ENCODE measurements at regions not wholly inside any gene's neighbourhood (a gene's known extent, or its start where the extent isn't known, plus 50 kb on each side); places are given as distances from the start of the nearest gene placed in this dataset.
A peak's percentile ranks its signal among the peaks of the same experiment; 100 is the strongest.
"Not testable (repeated sequence)": the region's sequence is repeated elsewhere in the genome, so short reads cannot be mapped to it uniquely, and the experiment has no call there.

- CTCF ChIA-PET; POLR2A ChIA-PET; H3K4me3 ChIP-seq (ENCODE audit: low read depth, low read length); H3K36me3 ChIP-seq (ENCODE audit: control insufficient read depth in 2 of 2, insufficient read depth in 1 of 2, low read length in 2 of 2); H3K9me3 ChIP-seq (ENCODE audit: control insufficient read depth, insufficient read depth, low read depth, low read length); H3K27ac ChIP-seq (ENCODE audit: extremely low read depth, low read depth, low read length): not testable (repeated sequence)
- peaks cover 11% of the 10 kb centered on the region for H3K4me1 ChIP-seq (ENCODE audit: control insufficient read depth, insufficient read depth, low read length)
- peak; percentile 82 for TF ChIP-seq ZNF580 (tag by site-specific recombination; IDR thresholded peaks at IDR 0.05)
- TF ChIP-seq ZNF146 (tag by site-specific recombination; IDR thresholded peaks at IDR 0.05), result peak; percentile 89
- TF ChIP-seq ZNF280D (tag by site-specific recombination; IDR thresholded peaks at IDR 0.05), result 0 out of 2 replicates have a peak, but pooled peaks have one; percentile 27
Observed at GRCh38 chr5:143982957-143983356, 171.0 kb downstream of the HMHB1 start.

- Histone ChIP-seq H3K27ac (ENCODE audit: extremely low read depth, low read depth, low read length) (peak overlapping the region; percentile 57), H3K36me3 (ENCODE audit: control insufficient read depth in 2 of 2, insufficient read depth in 1 of 2, low read length in 2 of 2) (no peaks in the 10 kb centered on the region), H3K4me3 (ENCODE audit: low read depth, low read length) (no peak overlapping the region), H3K4me1 (ENCODE audit: control insufficient read depth, insufficient read depth, low read length) (peaks cover 11% of the 10 kb centered on the region), H3K9me3 (ENCODE audit: control insufficient read depth, insufficient read depth, low read depth, low read length) (no peaks in the 10 kb centered on the region)
- ChIA-PET POLR2A (no interaction called here), CTCF (interaction anchor here (0.7 kb wide), 1 partner anchor 18 kb away, joined by 7 read pairs; no protein-coding TSS in a partner anchor)
- no peak for TF ChIP-seq ZBTB8A (tag by site-specific recombination; IDR thresholded peaks at IDR 0.05)
- no peak for TF ChIP-seq ZBTB6 (tag by site-specific recombination; IDR thresholded peaks at IDR 0.05)
- no peak for TF ChIP-seq GLI2 (tag by site-specific recombination; IDR thresholded peaks at IDR 0.05; ENCODE audit: borderline replicate concordance, low read depth)
- TF ChIP-seq ZBTB17 (tag by site-specific recombination; IDR thresholded peaks at IDR 0.05), result peak; percentile 74
- no peak for TF ChIP-seq ZNF645 (tag by site-specific recombination; IDR thresholded peaks at IDR 0.05)
- no peak for TF ChIP-seq MZF1 (tag by site-specific recombination; IDR thresholded peaks at IDR 0.05; ENCODE audit: borderline replicate concordance)
- no peak for TF ChIP-seq ZNF302 (tag by site-specific recombination; IDR thresholded peaks at IDR 0.05; ENCODE audit: low read depth)
Observed at GRCh38 chr5:143985832-143986515, 174.0 kb downstream of the HMHB1 start.

- Histone ChIP-seq H3K27ac (ENCODE audit: extremely low read depth, low read depth, low read length) (peak overlapping the region; percentile 57), H3K4me3 (ENCODE audit: low read depth, low read length) (no peak overlapping the region), H3K36me3 (ENCODE audit: control insufficient read depth in 2 of 2, insufficient read depth in 1 of 2, low read length in 2 of 2) (no peaks in the 10 kb centered on the region), H3K9me3 (ENCODE audit: control insufficient read depth, insufficient read depth, low read depth, low read length) (no peaks in the 10 kb centered on the region), H3K4me1 (ENCODE audit: control insufficient read depth, insufficient read depth, low read length) (peaks cover 11% of the 10 kb centered on the region)
- ChIA-PET CTCF (no interaction called here), POLR2A (no interaction called here)
- TF ChIP-seq KLF17 (tag by site-specific recombination; IDR thresholded peaks at IDR 0.05) (no peak), ZEB2 (tag by site-specific recombination; IDR thresholded peaks at IDR 0.05) (no peak), GLIS1 (tag by site-specific recombination; IDR thresholded peaks at IDR 0.05) (no peak), ZNF580 (tag by site-specific recombination; IDR thresholded peaks at IDR 0.05) (peak; percentile 64; the same call in 1 of the 2 replicates), ZNF37A (tag by site-specific recombination; IDR thresholded peaks at IDR 0.05) (no peak), ZNF274 (IDR thresholded peaks at IDR 0.05; ENCODE audit: low read length) (no peak), ZNF274 (tag by site-specific recombination; IDR thresholded peaks at IDR 0.05; ENCODE audit: borderline replicate concordance) (no peak), FEZF1 (tag by site-specific recombination; IDR thresholded peaks at IDR 0.05) (peak; percentile 79), GLI2 (tag by site-specific recombination; IDR thresholded peaks at IDR 0.05; ENCODE audit: borderline replicate concordance, low read depth) (0 out of 2 replicates have a peak, but pooled peaks have one; percentile 10), ZNF341 (tag by site-specific recombination; IDR thresholded peaks at IDR 0.05; ENCODE audit: low read depth) (no peak), WT1 (tag by site-specific recombination; IDR thresholded peaks at IDR 0.05) (peak; percentile 95), ZNF843 (tag by site-specific recombination; IDR thresholded peaks at IDR 0.05) (peak; percentile 84), IKZF3 (tag by site-specific recombination; IDR thresholded peaks at IDR 0.05) (0 out of 2 replicates have a peak, but pooled peaks have one; percentile 8), ZNF555 (tag by site-specific recombination; conservative IDR thresholded peaks at IDR 0.05) (no peak), ZFHX2 (tag by site-specific recombination; conservative IDR thresholded peaks at IDR 0.05) (0 out of 2 replicates have a peak, but pooled peaks have one; percentile 12)
Observed at GRCh38 chr5:143986516-143987212, 174.7 kb downstream of the HMHB1 start.
